Colonic mucosa (tissue), 4 donors: ENCODE measurements at regions not wholly inside any gene's neighbourhood (a gene's known extent, or its start where the extent isn't known, plus 50 kb on each side); places are given as distances from the start of the nearest gene placed in this dataset.

Experiments
- DNase-seq: peaks from one replicate; pipeline ENCODE4 v3.0.0-alpha.2; 2020
- H3K27ac ChIP-seq: fragments of 200-600 bp; one replicate; pipeline ENCODE4 v1.8.0; 2021
- H3K27me3 ChIP-seq: fragments of 200-600 bp; one replicate; pipeline ENCODE4 v1.8.0; 2021
- H3K36me3 ChIP-seq: fragments of 200-600 bp; one replicate; pipeline ENCODE4 v1.8.0; 2021
- H3K4me1 ChIP-seq: fragments of 200-600 bp; one replicate; pipeline ENCODE4 v1.8.0; 2021; ENCODE audit warnings: mild to moderate bottlenecking
- H3K4me3 ChIP-seq: fragments of 200-600 bp; one replicate; pipeline ENCODE4 v1.8.0; 2021
- H3K9ac ChIP-seq, 2 donors: one replicate each; pipeline ENCODE4 v1.7.0; 2013; ENCODE audit warnings: control low read depth in 2 of 2, low read depth in 2 of 2, low read length in 2 of 2
- H3K9me3 ChIP-seq: fragments of 200-600 bp; one replicate; pipeline ENCODE4 v1.8.0; 2021
- CTCF ChIP-seq: fragments of 200-600 bp; IDR thresholded peaks from one replicate; pipeline ENCODE4 v1.8.0; 2022; ENCODE audit warnings: antibody characterized with exemption, mild to moderate bottlenecking
- intact Hi-C: fragments of 100-400 bp; cut with DNase I; formaldehyde crosslinking; loops from one replicate; pipeline ENCODE4 v1.14.1; 2022
- donor health status: healthy.
- donor health status: DM: no; HTN: no; CAD: no.
- donor health status: DM: no; HTN: no; CAD: no.

GRCh38 chr2:7951001-7951400 is 730.9 kb upstream of the ID2 start:
- no peak overlapping the region for H3K9ac ChIP-seq
- H3K9me3 ChIP-seq, result no peaks in the 10 kb centered on the region
- H3K36me3 ChIP-seq, result no peaks in the 10 kb centered on the region
- no peak for TF ChIP-seq CTCF
- intact Hi-C loops, result no loop called here
- H3K27me3 ChIP-seq, result no peaks in the 10 kb centered on the region
- no peak overlapping the region for H3K4me3 ChIP-seq
- DNase-seq, result no peak
- H3K27ac ChIP-seq, result no peak overlapping the region
- no peaks in the 10 kb centered on the region for H3K4me1 ChIP-seq

- intact Hi-C loops, result no loop called here
- H3K9me3 ChIP-seq, result no peaks in the 10 kb centered on the region
Observed at GRCh38 chr2:7951490-7951889, 730.4 kb upstream of the ID2 start.

GRCh38 chr2:7952046-7952745 is 729.7 kb upstream of the ID2 start:
- Histone ChIP-seq H3K9ac (no peak overlapping the region), H3K4me1 (no peaks in the 10 kb centered on the region), H3K4me3 (no peak overlapping the region), H3K9me3 (no peaks in the 10 kb centered on the region), H3K27ac (no peak overlapping the region), H3K27me3 (no peaks in the 10 kb centered on the region), H3K36me3 (no peaks in the 10 kb centered on the region)
- no peak for DNase-seq
- intact Hi-C loops, result no loop called here
- no peak for TF ChIP-seq CTCF

More at GRCh38 chr2:7951490-7951889, 730.4 kb upstream of the ID2 start:
- H3K27ac ChIP-seq, result no peak overlapping the region
- no peak for TF ChIP-seq CTCF
- no peak for DNase-seq
- no peak overlapping the region for H3K9ac ChIP-seq
- H3K4me1 ChIP-seq, result no peaks in the 10 kb centered on the region
- H3K36me3 ChIP-seq, result no peaks in the 10 kb centered on the region
- no peak overlapping the region for H3K4me3 ChIP-seq
- H3K27me3 ChIP-seq, result no peaks in the 10 kb centered on the region

- no peak overlapping the region for H3K9ac ChIP-seq
- no peak overlapping the region for H3K27ac ChIP-seq
Observed at GRCh38 chr2:7953195-7953594, 728.7 kb upstream of the ID2 start.

GRCh38 chr2:7954234-7954633 is 727.6 kb upstream of the ID2 start:
- DNase-seq, result no peak
- Histone ChIP-seq H3K4me1 (no peaks in the 10 kb centered on the region), H3K9ac (no peak overlapping the region), H3K36me3 (no peaks in the 10 kb centered on the region), H3K27ac (no peak overlapping the region), H3K4me3 (no peak overlapping the region), H3K9me3 (no peaks in the 10 kb centered on the region), H3K27me3 (no peaks in the 10 kb centered on the region)
- intact Hi-C loops, result no loop called here
- no peak for TF ChIP-seq CTCF

More at GRCh38 chr2:7953195-7953594, 728.7 kb upstream of the ID2 start:
- H3K4me1 ChIP-seq, result no peaks in the 10 kb centered on the region
- no peaks in the 10 kb centered on the region for H3K27me3 ChIP-seq
- no peaks in the 10 kb centered on the region for H3K9me3 ChIP-seq
- no peak for DNase-seq
- H3K4me3 ChIP-seq, result no peak overlapping the region
- no peak for TF ChIP-seq CTCF
- no peaks in the 10 kb centered on the region for H3K36me3 ChIP-seq
- intact Hi-C loops, result no loop called here
